DND-41 (cell line): ENCODE measurements at regions not wholly inside any gene's neighbourhood (a gene's known extent, or its start where the extent isn't known, plus 50 kb on each side); places are given as distances from the start of the nearest gene placed in this dataset.
A peak's percentile ranks its signal among the peaks of the same experiment; 100 is the strongest.

ENCODE experiments used
- ATAC-seq: fragments of 200-7000 bp; cut with Tn5 transposase; 3 replicates; pipeline ENCODE4 v1.9.1; 2021; ENCODE audit warnings: low read depth; ENCODE audit not compliant: insufficient read depth
- DNase-seq: peaks from one replicate; pipeline ENCODE4 v3.0.0-alpha.2; 2020
- H2AFZ ChIP-seq: 2 replicates; pipeline ENCODE4 v1.6.0; 2012; ENCODE audit warnings: low read depth, low read length
- H3K27ac ChIP-seq: 2 replicates; pipeline ENCODE4 v1.5.1; 2012; ENCODE audit warnings: low read length, inconsistent platforms
- H3K27me3 ChIP-seq: fragments of 200-600 bp; sonication (generic); 2 replicates; pipeline ENCODE4 v1.6.0; 2012; ENCODE audit warnings: low read length, mild to moderate bottlenecking, inconsistent platforms; ENCODE audit not compliant: insufficient read depth, poor library complexity
- H3K36me3 ChIP-seq: 2 replicates; pipeline ENCODE4 v1.5.1; 2012; ENCODE audit warnings: low read length, inconsistent platforms; ENCODE audit not compliant: insufficient read depth
- H3K4me1 ChIP-seq: 2 replicates; pipeline ENCODE4 v1.5.1; 2012; ENCODE audit warnings: mild to moderate bottlenecking, low read length; ENCODE audit not compliant: insufficient read depth
- H3K4me2 ChIP-seq: 2 replicates; pipeline ENCODE4 v1.6.0; 2012; ENCODE audit warnings: mild to moderate bottlenecking, moderate library complexity, low read length, inconsistent platforms; ENCODE audit not compliant: insufficient read depth
- H3K4me3 ChIP-seq, 2 experiments: fragments of 200-600 bp in 1 of 2; shearing (Covaris generic) in 1 of 2; 2 replicates each; pipeline ENCODE4 v1.5.1; 2012 to 2016; ENCODE audit warnings: inconsistent platforms in 2 of 2, low read length in 2 of 2, mild to moderate bottlenecking in 2 of 2, low read depth in 1 of 2, moderate library complexity in 1 of 2
- H3K79me2 ChIP-seq: 2 replicates; pipeline ENCODE4 v1.6.0; 2012; ENCODE audit warnings: low read length, inconsistent platforms; ENCODE audit not compliant: insufficient read depth
- H3K9ac ChIP-seq: 2 replicates; pipeline ENCODE4 v1.6.0; 2012; ENCODE audit warnings: low read depth, mild to moderate bottlenecking, inconsistent platforms, low read length, moderate library complexity
- H3K9me3 ChIP-seq: 2 replicates; pipeline ENCODE4 v1.5.1; 2012; ENCODE audit warnings: low read length, moderate library complexity, mild to moderate bottlenecking, inconsistent platforms; ENCODE audit not compliant: insufficient read depth, severe bottlenecking
- H4K20me1 ChIP-seq: 2 replicates; pipeline ENCODE4 v1.6.0; 2012; ENCODE audit warnings: low read length; ENCODE audit not compliant: insufficient read depth
- CTCF ChIP-seq: IDR thresholded peaks from 2 replicates; pipeline ENCODE4 v1.5.1; 2012; ENCODE audit warnings: borderline replicate concordance, low read length, moderate library complexity, mild to moderate bottlenecking; ENCODE audit not compliant: poor library complexity, severe bottlenecking; ENCODE audit errors: extremely low read depth
- EZH2 ChIP-seq: IDR thresholded peaks from 3 replicates; pipeline ENCODE4 v1.6.1; 2012; ENCODE audit warnings: borderline replicate concordance, low read depth, mild to moderate bottlenecking, moderate library complexity, low read length, inconsistent platforms; ENCODE audit not compliant: severe bottlenecking

GRCh38 chr13:82847595-82847994, 1034.7 kb downstream of the SLITRK1 start:
- no peaks in the 10 kb centered on the region for H4K20me1 ChIP-seq
- no peaks in the 10 kb centered on the region for H3K9me3 ChIP-seq
- ATAC-seq: no peak
- H3K27ac ChIP-seq: no peak overlapping the region
- DNase-seq: no peak
- TF ChIP-seq EZH2 (no peak), CTCF (peak; percentile 9)
- H3K9ac ChIP-seq: no peak overlapping the region
- no peak overlapping the region for H2AFZ ChIP-seq
- no peaks in the 10 kb centered on the region for H3K79me2 ChIP-seq
- no peaks in the 10 kb centered on the region for H3K27me3 ChIP-seq
- no peak overlapping the region for H3K4me3 ChIP-seq
- H3K36me3 ChIP-seq: no peaks in the 10 kb centered on the region
- H3K4me1 ChIP-seq: no peaks in the 10 kb centered on the region
- no peak overlapping the region for H3K4me2 ChIP-seq

GRCh38 chr13:82833923-82834322, 1048.4 kb downstream of the SLITRK1 start:
- no peak overlapping the region for H3K4me3 ChIP-seq
- H4K20me1 ChIP-seq: no peaks in the 10 kb centered on the region
- DNase-seq: no peak
- no peak overlapping the region for H3K27ac ChIP-seq
- no peaks in the 10 kb centered on the region for H3K79me2 ChIP-seq
- H3K9ac ChIP-seq: no peak overlapping the region
- H3K4me2 ChIP-seq: no peak overlapping the region
- no peaks in the 10 kb centered on the region for H3K4me1 ChIP-seq
- H2AFZ ChIP-seq: no peak overlapping the region
- no peak for TF ChIP-seq CTCF
- no peak for TF ChIP-seq EZH2
- ATAC-seq: no peak
- H3K9me3 ChIP-seq: peaks cover under 1% of the 10 kb centered on the region
- no peaks in the 10 kb centered on the region for H3K36me3 ChIP-seq
- H3K27me3 ChIP-seq: no peaks in the 10 kb centered on the region

- H2AFZ ChIP-seq: no peak overlapping the region
- no peak for TF ChIP-seq EZH2
- no peak for TF ChIP-seq CTCF
- H3K79me2 ChIP-seq: no peaks in the 10 kb centered on the region
- DNase-seq: no peak
- H3K4me3 ChIP-seq: no peak overlapping the region
- H3K4me2 ChIP-seq: no peak overlapping the region
- no peak for ATAC-seq
- H4K20me1 ChIP-seq: no peaks in the 10 kb centered on the region
- peaks cover 2% of the 10 kb centered on the region for H3K9me3 ChIP-seq
- no peak overlapping the region for H3K9ac ChIP-seq
- no peaks in the 10 kb centered on the region for H3K36me3 ChIP-seq
- H3K4me1 ChIP-seq: no peaks in the 10 kb centered on the region
- H3K27ac ChIP-seq: no peak overlapping the region
- H3K27me3 ChIP-seq: no peaks in the 10 kb centered on the region
Observed at GRCh38 chr13:82829040-82829439, 1053.2 kb downstream of the SLITRK1 start.

GRCh38 chr13:82827724-82828123, 1054.5 kb downstream of the SLITRK1 start:
- no peaks in the 10 kb centered on the region for H3K79me2 ChIP-seq
- H3K36me3 ChIP-seq: no peaks in the 10 kb centered on the region
- H2AFZ ChIP-seq: no peak overlapping the region
- no peak overlapping the region for H3K4me3 ChIP-seq
- H3K27me3 ChIP-seq: no peaks in the 10 kb centered on the region
- H3K9ac ChIP-seq: no peak overlapping the region
- DNase-seq (no peak), ATAC-seq (no peak)
- no peak overlapping the region for H3K4me2 ChIP-seq
- H3K27ac ChIP-seq: no peak overlapping the region
- TF ChIP-seq CTCF (no peak), EZH2 (no peak)
- peaks cover 2% of the 10 kb centered on the region for H3K9me3 ChIP-seq
- H4K20me1 ChIP-seq: no peaks in the 10 kb centered on the region
- H3K4me1 ChIP-seq: no peaks in the 10 kb centered on the region
